Duodenal mucosa (tissue), 2 donors: ENCODE measurements at regions not wholly inside any gene's neighbourhood (a gene's known extent, or its start where the extent isn't known, plus 50 kb on each side); places are given as distances from the start of the nearest gene placed in this dataset.
"Not testable (repeated sequence)": the region's sequence is repeated elsewhere in the genome, so short reads cannot be mapped to it uniquely, and the experiment has no call there.

Experiments used
- H3K27ac ChIP-seq: one replicate; pipeline ENCODE4 v1.7.0; 2013; ENCODE audit warnings: low read depth, low read length
- H3K27me3 ChIP-seq, 2 donors: one replicate each; pipeline ENCODE4 v1.7.0; 2013; ENCODE audit warnings: low read length in 2 of 2, control low read depth in 1 of 2; ENCODE audit not compliant: insufficient read depth in 2 of 2, control insufficient read depth in 1 of 2
- H3K36me3 ChIP-seq, 2 donors: one replicate each; pipeline ENCODE4 v1.7.0; 2013; ENCODE audit warnings: low read length in 2 of 2, control low read depth in 1 of 2; ENCODE audit not compliant: insufficient read depth in 2 of 2, control insufficient read depth in 1 of 2
- H3K4me1 ChIP-seq, 2 donors: one replicate each; pipeline ENCODE4 v1.7.0; 2013; ENCODE audit warnings: low read length in 2 of 2, control low read depth in 1 of 2; ENCODE audit not compliant: insufficient read depth in 2 of 2, control insufficient read depth in 1 of 2
- H3K4me3 ChIP-seq, 2 donors: one replicate each; pipeline ENCODE4 v1.7.0; 2013; ENCODE audit warnings: low read length in 2 of 2, low read depth in 1 of 2
- H3K9ac ChIP-seq, 2 donors: one replicate each; pipeline ENCODE4 v1.7.0; 2013; ENCODE audit warnings: low read length in 2 of 2, low read depth in 1 of 2
- H3K9me3 ChIP-seq, 2 donors: one replicate each; pipeline ENCODE4 v1.7.0; 2013; ENCODE audit warnings: low read length in 2 of 2, control low read depth in 1 of 2; ENCODE audit not compliant: control insufficient read depth in 1 of 2

DNA sequence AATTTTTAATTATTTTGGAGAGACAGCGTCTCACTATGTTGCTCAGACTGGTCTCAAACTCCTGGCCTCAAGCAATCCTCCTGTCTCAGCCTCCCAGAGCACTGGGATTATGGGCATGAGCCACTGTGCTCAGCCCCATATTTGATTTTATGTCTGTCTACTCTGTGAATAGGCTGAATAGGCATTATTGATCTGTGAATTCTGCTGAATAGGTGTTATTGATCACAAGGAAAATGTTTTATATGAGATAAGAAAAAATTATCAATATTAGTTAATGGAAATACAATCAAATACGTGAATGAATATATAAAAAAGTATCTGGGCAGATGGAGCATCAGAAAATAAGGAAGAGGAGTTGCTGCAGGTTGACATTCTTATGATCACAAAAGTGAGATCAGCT, 483.4 kb upstream of the LARGE1 start:
- no peaks in the 10 kb centered on the region for H3K27me3 ChIP-seq
- H3K9ac ChIP-seq, result no peak overlapping the region
- H3K9me3 ChIP-seq, result no peaks in the 10 kb centered on the region
- no peaks in the 10 kb centered on the region for H3K36me3 ChIP-seq
- H3K4me1 ChIP-seq, result no peaks in the 10 kb centered on the region
- no peak overlapping the region for H3K27ac ChIP-seq
- no peak overlapping the region for H3K4me3 ChIP-seq

DNA sequence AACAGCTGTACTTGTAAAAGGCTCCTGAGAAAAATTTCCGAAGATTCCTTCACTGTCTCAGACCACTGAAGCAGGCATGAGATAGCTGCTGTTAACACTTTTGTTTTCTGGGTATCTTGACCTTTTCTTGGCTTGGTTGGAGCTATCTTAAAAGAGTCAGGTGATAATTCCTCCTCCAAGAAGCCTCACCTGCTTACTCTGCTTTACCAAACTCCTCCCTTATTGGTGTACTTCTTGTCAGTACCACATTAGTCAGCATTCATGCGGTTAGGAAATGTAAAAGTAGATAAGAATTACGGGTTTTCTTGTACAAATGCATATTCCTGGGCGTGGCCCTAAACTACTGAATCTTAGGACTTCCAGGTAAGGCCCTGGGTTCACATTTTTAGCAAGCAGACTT, 489.8 kb upstream of the LARGE1 start:
- Histone ChIP-seq H3K9ac (no peak overlapping the region), H3K27ac (no peak overlapping the region), H3K9me3 (no peaks in the 10 kb centered on the region), H3K36me3 (no peaks in the 10 kb centered on the region), H3K4me3 (no peak overlapping the region), H3K4me1 (no peaks in the 10 kb centered on the region), H3K27me3 (no peaks in the 10 kb centered on the region)

DNA sequence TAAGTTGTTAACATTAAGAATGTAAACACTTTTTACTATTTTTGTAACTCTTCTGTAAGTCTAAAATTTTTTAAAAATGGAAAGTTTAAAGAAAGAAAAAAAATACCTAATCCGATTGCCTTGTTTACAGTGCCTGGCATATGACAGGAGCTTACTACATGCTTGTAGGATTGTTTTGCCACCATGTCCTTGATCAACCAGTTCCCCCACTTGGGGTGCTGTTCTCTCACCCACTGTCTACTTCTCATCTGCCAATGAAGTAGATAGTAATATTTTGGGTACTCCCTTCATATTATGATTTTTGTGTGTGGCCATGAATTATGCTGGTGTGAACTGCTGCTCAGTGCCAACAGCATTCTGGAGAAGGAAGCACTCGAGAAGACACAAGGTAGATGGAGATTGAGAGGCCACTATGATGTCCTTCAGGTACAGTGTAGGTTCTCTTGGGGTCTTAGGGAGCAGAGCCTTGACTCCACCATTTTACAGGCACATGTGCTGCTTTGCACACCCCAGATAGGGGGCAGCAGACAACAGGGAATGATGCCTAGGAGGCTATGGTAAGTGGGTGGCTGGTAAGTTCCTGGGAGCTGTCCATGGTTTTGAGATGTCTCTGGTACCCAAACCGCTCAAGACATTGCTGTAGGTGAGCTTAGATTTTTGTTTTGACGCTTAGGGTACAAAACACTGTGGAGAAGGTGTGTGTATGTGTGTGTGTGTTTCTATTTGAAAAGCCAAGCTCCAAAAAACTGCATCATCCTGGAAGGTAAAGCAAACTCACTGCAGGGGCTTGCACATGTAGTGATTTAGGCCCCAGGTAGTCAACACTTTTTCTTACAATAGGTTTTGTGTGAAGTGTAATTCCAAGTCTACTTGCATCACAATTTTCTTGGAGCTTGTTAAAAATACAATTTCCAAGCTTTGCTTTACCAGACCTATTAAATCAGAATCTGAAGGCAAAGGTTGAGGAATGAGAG, 494.5 kb upstream of the LARGE1 start:
- H3K9ac ChIP-seq, result no peak overlapping the region
- no peak overlapping the region for H3K27ac ChIP-seq
- no peak overlapping the region for H3K4me3 ChIP-seq
- no peaks in the 10 kb centered on the region for H3K36me3 ChIP-seq
- no peaks in the 10 kb centered on the region for H3K27me3 ChIP-seq
- H3K4me1 ChIP-seq, result no peaks in the 10 kb centered on the region
- no peaks in the 10 kb centered on the region for H3K9me3 ChIP-seq

DNA sequence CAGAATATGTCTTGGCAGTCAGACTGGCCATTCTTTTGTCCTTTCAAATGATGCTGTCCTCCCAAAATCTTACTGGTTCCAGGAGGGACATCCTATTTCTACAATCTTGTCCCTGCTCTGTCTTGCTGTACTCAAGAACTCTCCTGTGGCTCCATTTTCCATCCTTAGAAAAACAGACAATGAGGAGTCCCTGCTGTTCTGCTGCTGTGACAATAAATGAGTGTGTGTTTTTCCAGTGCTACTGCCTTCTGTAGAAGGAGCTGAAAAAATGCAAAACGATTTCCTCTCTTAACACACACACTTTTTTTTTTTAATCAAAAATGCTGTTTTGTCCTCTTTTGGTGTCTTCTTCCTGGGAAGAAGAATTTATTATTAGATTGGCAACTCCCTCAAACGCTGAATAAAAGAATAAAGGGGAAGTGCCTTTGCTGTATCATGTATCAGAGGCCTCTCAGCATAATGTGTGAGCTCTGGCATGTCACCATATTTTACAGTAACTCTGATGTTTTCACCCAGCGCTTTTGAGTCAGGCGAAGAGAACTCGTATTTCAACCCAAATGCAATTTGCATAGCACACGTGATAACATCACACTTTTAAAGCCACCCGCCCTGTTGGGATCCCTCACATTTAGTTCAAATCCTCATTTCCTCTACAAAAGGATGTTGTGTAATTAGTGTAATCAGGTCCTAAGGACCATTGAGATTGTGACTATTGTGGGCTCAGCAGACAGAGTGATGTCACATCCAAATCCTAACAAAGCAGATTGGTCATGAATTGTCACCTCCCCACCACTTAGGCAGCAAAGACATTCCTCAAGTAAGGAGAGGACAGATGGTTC, 496.0 kb upstream of the LARGE1 start:
- Histone ChIP-seq H3K9ac (no peak overlapping the region), H3K36me3 (no peaks in the 10 kb centered on the region), H3K9me3 (no peaks in the 10 kb centered on the region), H3K27me3 (no peaks in the 10 kb centered on the region), H3K27ac (no peak overlapping the region), H3K4me3 (no peak overlapping the region), H3K4me1 (no peaks in the 10 kb centered on the region)

DNA sequence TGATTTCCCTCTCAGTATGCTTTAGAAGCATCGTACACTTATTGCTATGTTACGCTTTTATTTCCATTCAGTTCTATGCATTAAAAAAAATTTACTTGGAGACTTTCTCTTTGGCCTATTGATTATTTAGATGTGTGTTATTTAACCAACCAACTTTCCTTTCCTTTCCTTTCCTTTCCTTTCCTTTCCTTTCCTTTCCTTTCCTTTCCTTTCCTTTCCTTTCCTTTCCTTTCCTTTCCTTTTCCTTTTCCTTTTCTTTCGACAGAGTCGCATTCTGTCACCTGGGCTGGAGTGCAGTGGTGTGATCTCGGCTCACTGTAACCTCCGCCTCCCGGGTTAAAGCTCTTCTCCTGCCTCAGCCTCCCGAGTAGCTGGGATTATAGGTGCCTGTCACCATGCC, 502.7 kb upstream of the LARGE1 start:
- H3K4me3 ChIP-seq, H3K36me3 ChIP-seq, H3K27ac ChIP-seq, H3K9ac ChIP-seq, H3K4me1 ChIP-seq, H3K9me3 ChIP-seq, H3K27me3 ChIP-seq: not testable (repeated sequence)

DNA sequence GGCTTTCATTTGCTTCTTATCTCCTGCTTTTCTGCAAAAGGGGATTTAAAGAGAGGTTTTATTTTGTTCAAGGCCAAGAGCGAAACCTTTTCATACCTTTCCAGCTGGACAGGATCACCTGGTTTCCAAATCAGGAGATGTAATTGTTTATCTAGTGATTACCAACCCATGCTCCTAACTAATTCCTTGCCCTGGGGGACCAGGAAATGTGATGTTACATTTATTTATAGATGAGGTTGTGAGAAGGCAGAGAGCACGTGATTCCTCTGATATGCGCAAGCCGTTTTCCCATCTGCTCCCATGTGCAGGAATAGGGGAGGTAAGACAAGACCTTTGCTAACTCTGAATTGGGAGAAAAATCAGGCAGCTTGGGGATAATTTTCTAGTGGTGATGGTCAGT, 507.2 kb upstream of the LARGE1 start:
- Histone ChIP-seq H3K9ac (no peak overlapping the region), H3K36me3 (no peaks in the 10 kb centered on the region), H3K27ac (no peak overlapping the region), H3K4me3 (no peak overlapping the region), H3K9me3 (no peaks in the 10 kb centered on the region), H3K27me3 (no peaks in the 10 kb centered on the region), H3K4me1 (no peaks in the 10 kb centered on the region)

DNA sequence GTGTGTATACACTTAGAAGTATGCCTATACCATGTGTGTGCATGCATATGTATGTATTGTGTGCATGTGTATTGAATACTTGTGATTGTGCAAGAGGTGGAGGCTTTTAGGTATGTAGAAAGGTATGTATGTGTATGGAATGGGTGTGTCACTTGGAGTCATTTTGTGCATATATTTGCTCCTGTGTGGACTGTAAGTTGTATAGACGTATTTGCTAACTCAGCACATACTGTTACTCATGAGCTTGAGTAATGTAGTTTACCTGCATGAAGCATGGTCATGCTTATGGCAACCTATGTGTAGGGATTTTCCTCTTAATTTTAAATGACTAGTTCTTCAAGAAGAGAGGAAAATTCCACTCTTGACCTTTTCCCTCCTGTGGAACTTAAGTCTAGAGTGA, 507.6 kb upstream of the LARGE1 start:
- Histone ChIP-seq H3K36me3 (no peaks in the 10 kb centered on the region), H3K4me1 (no peaks in the 10 kb centered on the region), H3K27ac (no peak overlapping the region), H3K27me3 (no peaks in the 10 kb centered on the region), H3K4me3 (no peak overlapping the region), H3K9me3 (no peaks in the 10 kb centered on the region), H3K9ac (no peak overlapping the region)

DNA sequence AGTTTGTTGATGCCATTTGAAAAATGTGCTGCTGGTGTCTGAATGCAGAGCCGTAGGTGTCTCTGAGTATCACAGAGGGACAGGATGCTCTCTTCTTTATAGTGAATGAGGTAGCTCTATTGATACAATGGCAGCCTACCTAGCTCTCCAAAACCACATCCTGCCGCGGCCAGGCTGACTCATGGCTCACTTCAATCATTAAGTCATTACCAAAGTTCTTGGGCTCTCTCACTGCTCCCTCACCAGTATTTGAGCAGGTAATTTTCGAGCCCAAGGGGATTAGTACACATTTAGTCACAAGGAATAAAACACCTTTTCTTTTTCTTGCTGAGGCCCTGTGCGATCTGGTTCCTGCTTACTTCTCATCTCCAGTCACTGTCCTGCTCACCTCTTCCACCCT, 509.0 kb upstream of the LARGE1 start:
- Histone ChIP-seq H3K4me1 (no peaks in the 10 kb centered on the region), H3K27me3 (no peaks in the 10 kb centered on the region), H3K27ac (no peak overlapping the region), H3K4me3 (no peak overlapping the region), H3K9ac (no peak overlapping the region), H3K36me3 (no peaks in the 10 kb centered on the region), H3K9me3 (no peaks in the 10 kb centered on the region)

DNA sequence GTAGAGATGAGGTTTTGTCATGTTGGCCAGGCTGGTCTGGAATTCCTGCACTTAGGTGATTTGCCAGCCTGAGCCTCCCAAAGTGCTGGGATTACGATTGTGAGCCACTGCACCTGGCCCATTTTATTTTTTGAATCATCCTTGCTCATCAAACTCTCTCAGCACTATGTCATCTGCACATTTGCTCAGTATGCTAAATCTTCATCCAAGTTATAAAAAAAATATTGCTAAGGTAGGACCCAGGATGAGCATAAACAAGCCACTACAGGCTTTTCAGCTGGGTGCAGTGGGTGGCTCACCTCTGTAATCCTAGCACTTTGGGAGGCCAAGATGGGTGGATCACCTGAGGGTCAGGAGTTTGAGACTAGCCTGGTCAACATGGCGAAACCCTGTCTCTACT, 510.1 kb upstream of the LARGE1 start:
- H3K27ac ChIP-seq, result no peak overlapping the region
- H3K27me3 ChIP-seq, result no peaks in the 10 kb centered on the region
- no peaks in the 10 kb centered on the region for H3K36me3 ChIP-seq
- no peak overlapping the region for H3K4me3 ChIP-seq
- no peak overlapping the region for H3K9ac ChIP-seq
- no peaks in the 10 kb centered on the region for H3K9me3 ChIP-seq
- H3K4me1 ChIP-seq, result no peaks in the 10 kb centered on the region

DNA sequence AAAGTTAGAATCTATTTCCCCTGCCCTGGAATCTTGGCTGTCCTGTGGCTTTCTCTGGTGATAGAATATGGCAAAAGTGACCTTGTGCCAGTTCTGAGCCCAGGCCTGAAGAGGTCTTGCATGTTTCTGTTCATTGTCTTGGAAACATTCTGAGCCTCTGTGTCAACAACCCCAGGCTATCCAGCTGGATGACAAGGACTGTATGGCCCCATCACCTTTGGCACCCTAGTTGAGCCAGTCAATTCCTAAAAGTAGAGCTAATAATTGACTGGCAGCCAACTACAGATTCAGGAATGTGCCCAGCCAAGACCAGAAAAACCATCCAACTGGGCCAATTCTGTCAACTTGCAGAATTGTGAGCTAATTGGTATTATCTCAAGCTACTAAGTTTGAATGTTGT, 514.1 kb upstream of the LARGE1 start:
- Histone ChIP-seq H3K27ac (no peak overlapping the region), H3K4me1 (no peaks in the 10 kb centered on the region), H3K27me3 (no peaks in the 10 kb centered on the region), H3K36me3 (no peaks in the 10 kb centered on the region), H3K9me3 (no peaks in the 10 kb centered on the region), H3K4me3 (no peak overlapping the region), H3K9ac (no peak overlapping the region)
